Brain microvascular endothelial cell (primary cell): ENCODE measurements at regions not wholly inside any gene's neighbourhood (a gene's known extent, or its start where the extent isn't known, plus 50 kb on each side); places are given as distances from the start of the nearest gene placed in this dataset.
"Not testable (repeated sequence)": the region's sequence is repeated elsewhere in the genome, so short reads cannot be mapped to it uniquely, and the experiment has no call there.

Source experiments
- DNase-seq: peaks from one replicate; pipeline ENCODE4 v3.0.0-alpha.2; 2020
- H3K27ac ChIP-seq: fragments of 250-450 bp; sonication (Bioruptor Pico); 2 replicates; pipeline ENCODE4 v1.5.1; 2020; ENCODE audit warnings: mild to moderate bottlenecking, moderate library complexity
- H3K27me3 ChIP-seq: fragments of 250-450 bp; sonication (Bioruptor Pico); replicated peaks from 2 replicates; pipeline ENCODE4 v1.5.1; 2020; ENCODE audit warnings: mild to moderate bottlenecking
- H3K36me3 ChIP-seq: fragments of 250-450 bp; sonication (Bioruptor Pico); replicated peaks from 2 replicates; pipeline ENCODE4 v1.5.1; 2020; ENCODE audit warnings: mild to moderate bottlenecking
- H3K4me3 ChIP-seq: 2 replicates; pipeline ENCODE4 v1.5.1; 2011; ENCODE audit warnings: low read depth, mild to moderate bottlenecking, control low read depth, low read length, moderate library complexity
- CTCF ChIP-seq: IDR thresholded peaks from 2 replicates; pipeline ENCODE4 v1.5.1; 2011; ENCODE audit warnings: low read depth, mild to moderate bottlenecking, moderate library complexity, low read length, control low read depth, inconsistent platforms; ENCODE audit errors: missing control alignments
- in situ Hi-C: cut with HindIII; loops from 2 replicates; pipeline ENCODE4 v1.10.0; 2017; ENCODE audit warnings: low sequenced_read_pairs, low pct_ligation_motif_present

GRCh38 chr6:148629592-148630465 is 117.0 kb upstream of the UST start:
- H3K36me3 ChIP-seq: no peaks in the 10 kb centered on the region
- DNase-seq: no peak
- in situ Hi-C loops: no loop called here
- TF ChIP-seq CTCF: no peak
- no peak overlapping the region for H3K27ac ChIP-seq
- H3K4me3 ChIP-seq: no peak overlapping the region
- H3K27me3 ChIP-seq: no peaks in the 10 kb centered on the region

GRCh38 chr6:148635070-148635743 is 111.6 kb upstream of the UST start:
- Histone ChIP-seq H3K27me3 (no peaks in the 10 kb centered on the region), H3K4me3 (no peak overlapping the region), H3K36me3 (no peaks in the 10 kb centered on the region), H3K27ac (no peak overlapping the region)
- DNase-seq: no peak
- in situ Hi-C loops: no loop called here
- no peak for TF ChIP-seq CTCF

DNA sequence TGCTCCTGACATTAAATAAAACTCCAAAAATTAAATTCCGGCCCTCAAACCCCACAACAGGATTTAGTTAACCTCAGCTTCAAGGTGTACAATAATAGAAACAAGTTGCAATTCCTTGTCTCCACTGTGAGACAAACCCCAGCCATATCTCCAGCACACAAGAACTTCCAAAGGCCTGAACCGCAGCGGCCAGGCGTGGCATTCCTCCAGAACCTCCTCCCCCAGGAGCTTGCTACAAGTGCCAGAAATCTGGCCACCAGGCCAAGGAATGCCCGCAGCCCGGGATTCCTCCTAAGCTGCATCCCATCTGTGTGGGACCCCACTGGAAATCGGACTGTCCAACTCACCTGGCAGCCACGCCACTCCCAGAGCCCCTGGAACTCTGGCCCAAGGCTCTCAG is 105.0 kb upstream of the UST start:
- in situ Hi-C loops, H3K27me3 ChIP-seq, H3K27ac ChIP-seq, H3K4me3 ChIP-seq, DNase-seq, H3K36me3 ChIP-seq: not testable (repeated sequence)

DNA sequence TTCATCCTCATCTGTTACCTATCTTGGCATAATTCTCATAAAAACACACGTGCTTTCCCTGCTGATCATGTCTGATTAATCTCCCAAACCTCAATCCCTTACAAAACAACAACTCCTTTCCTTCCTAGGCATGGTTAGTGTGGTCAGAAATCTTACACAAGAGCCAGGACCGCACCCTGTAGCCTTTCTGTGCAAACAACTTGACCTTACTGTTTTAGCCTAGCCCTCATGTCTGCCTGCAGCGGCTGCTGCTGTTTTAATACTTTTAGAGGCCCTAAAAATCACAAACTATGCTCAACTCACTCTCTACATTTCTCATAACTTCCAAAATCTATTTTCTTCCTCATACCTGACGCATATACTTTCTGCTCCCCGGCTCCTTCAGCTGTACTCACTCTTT is 103.6 kb upstream of the UST start:
- in situ Hi-C loops, DNase-seq, H3K27ac ChIP-seq, H3K4me3 ChIP-seq, H3K36me3 ChIP-seq, H3K27me3 ChIP-seq: not testable (repeated sequence)

DNA sequence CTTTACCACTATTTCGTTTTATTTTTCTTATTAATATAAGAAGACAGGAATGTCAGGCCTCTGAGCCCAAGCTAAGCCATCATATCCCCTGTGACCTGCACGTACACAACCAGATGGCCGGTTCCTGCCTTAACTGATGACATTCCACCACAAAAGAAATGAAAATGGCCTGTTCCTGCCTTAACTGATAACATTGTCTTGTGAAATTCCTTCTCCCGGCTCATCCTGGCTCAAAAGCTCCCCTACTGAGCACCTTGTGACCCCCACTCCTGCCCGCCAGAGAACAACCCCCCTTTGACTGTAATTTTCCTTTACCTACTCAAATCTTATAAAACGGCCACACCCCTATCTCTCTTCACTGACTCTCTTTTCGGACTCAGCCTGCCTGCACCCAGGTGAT is 101.8 kb upstream of the UST start:
- in situ Hi-C loops, H3K27me3 ChIP-seq: not testable (repeated sequence)

GRCh38 chr6:148648754-148649453 is 97.9 kb upstream of the UST start:
- H3K27ac ChIP-seq: no peak overlapping the region
- no peak overlapping the region for H3K4me3 ChIP-seq
- TF ChIP-seq CTCF: no peak
- H3K36me3 ChIP-seq: no peaks in the 10 kb centered on the region
- no peaks in the 10 kb centered on the region for H3K27me3 ChIP-seq
- in situ Hi-C loops: no loop called here
- no peak for DNase-seq

More for the DNA sequence above, 101.8 kb upstream of the UST start:
- not testable (repeated sequence) for H3K36me3 ChIP-seq, H3K4me3 ChIP-seq, DNase-seq, H3K27ac ChIP-seq

DNA sequence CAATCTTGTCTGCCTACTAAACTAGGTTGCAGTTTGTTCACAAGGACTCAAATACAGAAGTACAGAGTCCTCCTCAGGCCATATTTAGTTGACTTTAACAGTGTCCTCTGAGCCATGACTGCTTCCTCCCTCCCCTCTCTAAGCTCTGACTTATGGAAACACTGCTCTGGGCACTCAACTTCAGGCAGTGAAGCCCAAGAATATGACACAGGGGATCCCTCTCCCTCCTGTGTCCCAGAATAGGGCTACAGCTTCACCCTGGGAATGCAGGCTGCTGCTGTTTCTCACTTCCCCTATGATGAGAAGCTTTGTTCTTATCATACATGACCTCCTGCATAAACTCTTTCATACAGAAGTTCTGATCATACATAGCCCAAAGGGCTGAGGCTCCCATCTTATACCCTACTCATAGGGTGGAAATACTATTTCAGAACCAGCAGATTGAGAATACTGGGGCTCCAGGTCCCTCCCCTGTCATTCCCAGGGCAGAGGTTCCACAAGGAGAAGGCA is 97.3 kb upstream of the UST start:
- no peaks in the 10 kb centered on the region for H3K27me3 ChIP-seq
- TF ChIP-seq CTCF: no peak
- H3K27ac ChIP-seq: no peak overlapping the region
- no peak for DNase-seq
- in situ Hi-C loops: no loop called here
- no peak overlapping the region for H3K4me3 ChIP-seq
- no peaks in the 10 kb centered on the region for H3K36me3 ChIP-seq
